ENCODE measurements at regions not wholly inside any gene's neighbourhood (a gene's known extent, or its start where the extent isn't known, plus 50 kb on each side); places are given as distances from the start of the nearest gene placed in this dataset.
A peak's percentile ranks its signal among the peaks of the same experiment; 100 is the strongest.
"Not testable (repeated sequence)": the region's sequence is repeated elsewhere in the genome, so short reads cannot be mapped to it uniquely, and the experiment has no call there.

GRCh38 chr6:85356743-85357142 lies 93.1 kb upstream of the NT5E start:
- not testable (repeated sequence) for DNase-seq

GRCh38 chr6:85355816-85356215 lies 94.1 kb upstream of the NT5E start:
- no peak for DNase-seq

- peak; percentile 8 to 40 (median 25) for DNase-seq
Observed at GRCh38 chr6:85354761-85355618, 94.9 kb upstream of the NT5E start.

GRCh38 chr6:85353012-85353411 lies 96.9 kb upstream of the NT5E start:
- DNase-seq: no peak

- DNase-seq: no peak
Observed at GRCh38 chr6:85348643-85349042, 101.2 kb upstream of the NT5E start.

GRCh38 chr6:85347812-85348211 lies 102.1 kb upstream of the NT5E start:
- no peak for DNase-seq

- DNase-seq: no peak
Observed at GRCh38 chr6:85346196-85346595, 103.7 kb upstream of the NT5E start.

GRCh38 chr6:85344996-85345395 lies 104.9 kb upstream of the NT5E start:
- no peak for DNase-seq

GRCh38 chr6:85343428-85343827 lies 106.5 kb upstream of the NT5E start:
- DNase-seq: no peak

GRCh38 chr6:85329196-85329595 lies 120.7 kb upstream of the NT5E start:
- no peak for DNase-seq

GRCh38 chr6:85325811-85326210 lies 124.1 kb upstream of the NT5E start:
- not testable (repeated sequence) for DNase-seq

- peak in 4 of 5 donors; percentile 35 to 56 (median 40) for DNase-seq
Observed at GRCh38 chr6:85323435-85324040, 126.3 kb upstream of the NT5E start.

GRCh38 chr6:85322446-85323105 lies 127.3 kb upstream of the NT5E start:
- no peak for DNase-seq

GRCh38 chr6:85321906-85322305 lies 128.0 kb upstream of the NT5E start:
- no peak for DNase-seq

- no peak for DNase-seq
Observed at GRCh38 chr6:85314586-85314985, 135.3 kb upstream of the NT5E start.

- no peak for DNase-seq
Observed at GRCh38 chr6:85300581-85300980, 149.3 kb upstream of the NT5E start.

GRCh38 chr6:85298553-85298952 lies 151.3 kb upstream of the NT5E start:
- no peak for DNase-seq

- no peak for DNase-seq
Observed at GRCh38 chr6:85291326-85291725, 158.6 kb upstream of the NT5E start.

- DNase-seq: no peak
Observed at GRCh38 chr6:85287654-85288053, 162.2 kb upstream of the NT5E start.

GRCh38 chr6:85287158-85287557 lies 162.7 kb upstream of the NT5E start:
- no peak for DNase-seq

GRCh38 chr6:85286507-85286906 lies 163.4 kb upstream of the NT5E start:
- DNase-seq: not testable (repeated sequence)

GRCh38 chr6:85285934-85286333 lies 163.9 kb upstream of the NT5E start:
- DNase-seq: no peak

GRCh38 chr6:85285114-85285513 lies 164.8 kb upstream of the NT5E start:
- no peak for DNase-seq

- DNase-seq: no peak
Observed at GRCh38 chr6:85283436-85283835, 166.4 kb upstream of the NT5E start.
